Choroid plexus epithelial cell (primary cell): ENCODE measurements at regions not wholly inside any gene's neighbourhood (a gene's known extent, or its start where the extent isn't known, plus 50 kb on each side); places are given as distances from the start of the nearest gene placed in this dataset.
A peak's percentile ranks its signal among the peaks of the same experiment; 100 is the strongest.

Experiments
- DNase-seq: peaks from one replicate; pipeline ENCODE4 v3.0.0-alpha.2; 2010; ENCODE audit warnings: low read depth
- H3K4me3 ChIP-seq: 2 replicates; pipeline ENCODE4 v1.5.1; 2011; ENCODE audit warnings: low read depth, mild to moderate bottlenecking, control low read depth, low read length, moderate library complexity
- TF ChIP-seq, protein P1 (sequence below): conservative IDR thresholded peaks from 2 replicates; pipeline ENCODE4 v1.5.1; 2011; ENCODE audit warnings: low read depth, mild to moderate bottlenecking, control low read depth, inconsistent platforms, low read length, moderate library complexity

DNA sequence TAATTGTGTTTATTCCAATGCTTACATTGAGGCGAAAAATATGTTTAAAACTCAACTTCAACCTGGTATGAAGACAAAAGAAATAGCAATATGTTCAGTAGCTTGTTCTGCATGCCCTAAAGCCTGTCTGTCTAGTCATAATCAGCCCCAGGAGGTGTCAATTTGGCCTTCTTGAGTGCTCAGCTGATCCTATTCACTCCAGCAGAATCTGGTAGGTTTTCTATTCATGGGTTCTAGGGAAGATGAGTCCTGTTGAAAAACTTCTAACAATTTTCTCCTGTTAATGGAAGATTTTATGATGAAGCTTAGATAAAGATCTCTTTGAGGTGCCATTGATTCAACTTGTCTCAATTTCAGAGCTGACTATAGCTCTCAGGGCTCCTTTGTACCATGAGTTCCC, 402.0 kb upstream of the UBE2E3 start:
- TF ChIP-seq, protein P1, sequence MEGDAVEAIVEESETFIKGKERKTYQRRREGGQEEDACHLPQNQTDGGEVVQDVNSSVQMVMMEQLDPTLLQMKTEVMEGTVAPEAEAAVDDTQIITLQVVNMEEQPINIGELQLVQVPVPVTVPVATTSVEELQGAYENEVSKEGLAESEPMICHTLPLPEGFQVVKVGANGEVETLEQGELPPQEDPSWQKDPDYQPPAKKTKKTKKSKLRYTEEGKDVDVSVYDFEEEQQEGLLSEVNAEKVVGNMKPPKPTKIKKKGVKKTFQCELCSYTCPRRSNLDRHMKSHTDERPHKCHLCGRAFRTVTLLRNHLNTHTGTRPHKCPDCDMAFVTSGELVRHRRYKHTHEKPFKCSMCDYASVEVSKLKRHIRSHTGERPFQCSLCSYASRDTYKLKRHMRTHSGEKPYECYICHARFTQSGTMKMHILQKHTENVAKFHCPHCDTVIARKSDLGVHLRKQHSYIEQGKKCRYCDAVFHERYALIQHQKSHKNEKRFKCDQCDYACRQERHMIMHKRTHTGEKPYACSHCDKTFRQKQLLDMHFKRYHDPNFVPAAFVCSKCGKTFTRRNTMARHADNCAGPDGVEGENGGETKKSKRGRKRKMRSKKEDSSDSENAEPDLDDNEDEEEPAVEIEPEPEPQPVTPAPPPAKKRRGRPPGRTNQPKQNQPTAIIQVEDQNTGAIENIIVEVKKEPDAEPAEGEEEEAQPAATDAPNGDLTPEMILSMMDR = no peak
- no peak overlapping the region for H3K4me3 ChIP-seq
- no peak for DNase-seq

DNA sequence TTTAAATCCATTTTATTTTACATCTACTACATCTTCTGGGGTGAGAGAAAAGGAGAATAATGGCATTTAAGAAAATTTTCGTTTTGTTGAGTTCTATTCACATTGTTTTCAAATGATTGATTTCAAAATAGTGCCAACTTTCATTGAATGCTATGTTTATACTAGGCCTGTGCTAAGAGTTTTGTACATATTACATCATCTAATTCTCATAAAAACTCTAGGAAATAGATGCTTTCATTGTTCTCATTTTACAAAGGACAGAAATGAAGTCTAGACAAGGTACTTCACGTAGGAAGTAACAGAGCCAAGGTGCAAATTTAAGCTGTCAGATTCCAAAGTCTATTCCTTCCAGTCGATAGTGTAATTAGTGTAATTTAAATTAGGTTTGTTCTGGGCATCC, 402.8 kb upstream of the UBE2E3 start:
- no peak for DNase-seq
- H3K4me3 ChIP-seq = no peak overlapping the region
- TF ChIP-seq, protein P1 = no peak

DNA sequence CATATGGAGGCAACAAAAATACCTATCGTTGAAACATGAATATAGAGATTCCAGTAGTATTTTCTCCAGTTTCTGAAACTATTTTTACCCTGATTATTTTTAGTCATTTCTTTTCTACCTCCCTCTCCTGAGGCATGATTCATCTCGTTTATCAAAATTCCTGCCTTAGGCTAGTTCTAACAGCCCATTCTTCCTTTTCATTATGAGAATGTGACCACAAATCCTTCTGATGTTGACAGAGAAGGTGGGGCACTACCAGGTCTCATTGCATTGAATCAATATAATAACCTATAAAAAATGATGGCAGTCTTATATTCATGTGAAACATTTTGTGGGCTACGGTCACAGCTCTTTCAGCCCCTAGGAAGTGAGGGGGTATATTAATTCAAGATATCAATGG, 406.5 kb upstream of the UBE2E3 start:
- peak; percentile 15 for DNase-seq
- H3K4me3 ChIP-seq = no peak overlapping the region
- TF ChIP-seq, protein P1 = no peak

DNA sequence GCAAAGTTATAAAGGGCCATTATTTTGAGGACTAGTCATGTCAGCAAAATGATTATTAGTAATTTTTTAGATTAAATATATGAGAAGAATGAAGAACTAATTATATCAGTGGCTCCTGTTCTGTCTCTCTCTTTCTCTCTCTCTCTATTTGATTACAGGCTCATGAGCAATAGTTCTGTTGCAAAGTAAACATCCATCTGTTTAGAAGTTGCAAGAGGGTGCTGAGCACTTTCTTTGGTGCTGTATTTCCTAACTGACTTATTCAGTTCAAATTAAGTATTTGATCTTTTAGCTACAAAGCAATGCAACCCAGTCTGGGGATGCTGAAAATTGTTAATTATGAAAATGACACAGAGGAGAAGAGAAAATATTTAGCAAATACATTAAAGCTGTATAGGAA, 408.1 kb upstream of the UBE2E3 start:
- TF ChIP-seq, protein P1 = no peak
- DNase-seq = peak; percentile 20
- no peak overlapping the region for H3K4me3 ChIP-seq

DNA sequence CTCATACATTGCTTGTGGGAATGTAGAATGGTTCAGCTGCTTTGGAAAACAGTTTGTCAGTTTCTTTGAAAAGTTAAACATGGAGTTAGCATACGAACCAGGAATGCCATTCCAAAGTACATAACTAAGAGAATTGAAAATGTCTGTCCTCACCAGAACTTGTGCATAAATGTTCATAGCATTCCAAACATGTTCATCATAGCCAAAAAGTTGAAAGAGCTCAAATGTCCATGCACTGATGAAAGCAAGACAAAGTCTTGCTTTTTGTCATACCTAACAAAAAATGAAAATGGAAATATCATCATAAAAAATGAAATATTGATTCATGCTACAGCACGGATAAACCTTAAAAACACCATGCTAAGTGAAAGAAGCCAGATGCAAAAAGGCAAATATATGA, 408.8 kb upstream of the UBE2E3 start:
- H3K4me3 ChIP-seq = no peak overlapping the region
- peak; percentile 76 for DNase-seq
- TF ChIP-seq, protein P1 = no peak

DNA sequence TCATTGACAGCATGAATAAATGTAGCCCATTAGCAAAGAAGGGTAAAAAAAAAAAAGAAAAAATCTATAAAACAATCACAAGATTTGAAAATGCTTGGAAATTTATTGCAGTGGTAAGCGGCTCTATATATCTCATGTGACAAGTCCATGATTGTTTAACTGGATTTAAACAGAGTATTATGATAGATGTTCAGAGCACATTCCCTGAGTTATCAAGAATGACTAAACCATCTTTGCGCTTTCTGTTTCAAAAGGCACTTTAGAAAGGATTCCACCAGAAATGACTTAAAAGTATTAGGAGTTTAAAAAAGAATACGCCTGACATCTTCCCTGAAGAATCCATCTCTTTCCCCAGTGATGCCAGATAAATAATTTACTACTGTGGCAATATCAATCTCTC, 409.5 kb upstream of the UBE2E3 start:
- no peak for DNase-seq
- TF ChIP-seq, protein P1 = no peak
- no peak overlapping the region for H3K4me3 ChIP-seq

DNA sequence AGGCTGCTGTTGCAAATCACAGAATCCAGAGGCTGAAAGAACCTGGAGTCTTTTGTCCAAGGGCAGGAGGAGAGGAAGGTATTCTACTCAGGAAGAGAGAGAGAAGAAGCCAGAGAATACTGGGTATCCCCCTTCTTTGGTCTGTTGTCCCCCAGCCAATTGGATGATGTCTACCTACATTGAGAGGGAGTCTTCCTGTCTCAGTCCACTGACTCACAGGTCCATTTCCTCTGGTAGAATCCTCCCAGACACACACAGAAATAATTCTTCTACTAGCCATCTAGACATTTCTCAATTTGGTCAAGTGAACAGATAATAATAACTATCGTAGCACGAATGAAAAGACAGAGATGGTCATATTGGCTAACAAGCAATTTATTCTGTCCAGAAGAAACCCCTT, 416.4 kb upstream of the UBE2E3 start:
- H3K4me3 ChIP-seq = no peak overlapping the region
- no peak for DNase-seq
- TF ChIP-seq, protein P1 = no peak
